Hepatocyte (in vitro differentiated cells): ENCODE measurements at regions not wholly inside any gene's neighbourhood (a gene's known extent, or its start where the extent isn't known, plus 50 kb on each side); places are given as distances from the start of the nearest gene placed in this dataset.

Experiments used
- DNase-seq: peaks from one replicate; pipeline ENCODE4 v3.0.0-alpha.2; 2016; ENCODE audit warnings: low spot score
- H2AFZ ChIP-seq: fragments of 200-600 bp; sonication (generic); 2 replicates; pipeline ENCODE4 v1.6.0; 2016; ENCODE audit warnings: antibody characterized with exemption, mild to moderate bottlenecking
- H3K27ac ChIP-seq: fragments of 200-600 bp; sonication (generic); 2 replicates; pipeline ENCODE4 v1.5.1; 2016; ENCODE audit warnings: mild to moderate bottlenecking
- H3K27me3 ChIP-seq: fragments of 200-600 bp; sonication (generic); 2 replicates; pipeline ENCODE4 v1.6.1; 2016
- H3K36me3 ChIP-seq: fragments of 200-600 bp; sonication (generic); replicated peaks from 2 replicates; pipeline ENCODE4 v1.5.1; 2016; ENCODE audit warnings: low read depth; ENCODE audit not compliant: insufficient read depth
- H3K4me1 ChIP-seq: fragments of 200-600 bp; sonication (generic); 2 replicates; pipeline ENCODE4 v1.5.1; 2016; ENCODE audit warnings: mild to moderate bottlenecking, moderate library complexity; ENCODE audit not compliant: insufficient read depth
- H3K4me2 ChIP-seq: fragments of 200-600 bp; sonication (generic); 2 replicates; pipeline ENCODE4 v1.6.0; 2016
- H3K4me3 ChIP-seq: fragments of 200-600 bp; sonication (generic); 2 replicates; pipeline ENCODE4 v1.5.1; 2016; ENCODE audit warnings: mild to moderate bottlenecking
- H3K79me2 ChIP-seq: fragments of 200-600 bp; sonication (generic); 2 replicates; pipeline ENCODE4 v1.6.0; 2017; ENCODE audit warnings: mild to moderate bottlenecking
- H3K9me2 ChIP-seq: fragments of 200-600 bp; sonication (generic); replicated peaks from 2 replicates; pipeline ENCODE4 v1.6.0; 2017; ENCODE audit warnings: mild to moderate bottlenecking; ENCODE audit not compliant: insufficient read depth
- H3K9me3 ChIP-seq: fragments of 200-600 bp; sonication (generic); 2 replicates; pipeline ENCODE4 v1.5.1; 2016; ENCODE audit warnings: low read depth, mild to moderate bottlenecking
- H4K20me1 ChIP-seq: fragments of 200-600 bp; sonication (generic); 2 replicates; pipeline ENCODE4 v1.6.0; 2016; ENCODE audit warnings: mild to moderate bottlenecking; ENCODE audit not compliant: insufficient read depth, poor library complexity, severe bottlenecking
- CTCF ChIP-seq: fragments of 200-600 bp; sonication (generic); IDR thresholded peaks from 2 replicates; pipeline ENCODE4 v1.5.1; 2016; ENCODE audit warnings: antibody characterized with exemption, mild to moderate bottlenecking; ENCODE audit not compliant: poor library complexity
- EZH2 ChIP-seq: fragments of 200-600 bp; sonication (generic); IDR thresholded peaks from 2 replicates; pipeline ENCODE4 v1.6.1; 2016; ENCODE audit warnings: antibody characterized with exemption, mild to moderate bottlenecking, borderline replicate concordance
- EZH2phosphoT487 ChIP-seq: fragments of 200-600 bp; sonication (generic); IDR thresholded peaks from one replicate; pipeline ENCODE4 v1.6.1; 2018; ENCODE audit warnings: antibody characterized with exemption, mild to moderate bottlenecking, low read depth, moderate library complexity; ENCODE audit not compliant: unreplicated experiment, severe bottlenecking
- WGBS: methylation state at CpG from one replicate; pipeline ENCODE4 v1.1.6; 2016; ENCODE audit warnings: low lambda C conversion rate; ENCODE audit errors: missing lambda C conversion rate; 5-methylcytosine and 5-hydroxymethylcytosine counted together

- Histone ChIP-seq H3K36me3 (no peaks in the 10 kb centered on the region), H3K27me3 (no peaks in the 10 kb centered on the region), H3K9me3 (no peaks in the 10 kb centered on the region), H3K4me3 (no peak overlapping the region), H3K79me2 (no peaks in the 10 kb centered on the region), H3K27ac (no peak overlapping the region), H3K4me1 (no peaks in the 10 kb centered on the region), H2AFZ (no peak overlapping the region), H3K4me2 (no peak overlapping the region), H3K9me2 (no peaks in the 10 kb centered on the region), H4K20me1 (no peaks in the 10 kb centered on the region)
- 83% methylated on average over 15 of the region's 15 CpGs for WGBS
- TF ChIP-seq CTCF = no peak
- DNase-seq = no peak
Observed at GRCh38 chrX:131792789-131793462, 230.2 kb upstream of the STK26 start.

- H3K4me2 ChIP-seq = no peak overlapping the region
Observed at GRCh38 chrX:131795442-131796229, 227.5 kb upstream of the STK26 start.

GRCh38 chrX:131801066-131801465 is 222.0 kb upstream of the STK26 start:
- H3K4me1 ChIP-seq = no peaks in the 10 kb centered on the region
- no peaks in the 10 kb centered on the region for H3K9me2 ChIP-seq
- no peak overlapping the region for H3K4me2 ChIP-seq
- no peaks in the 10 kb centered on the region for H3K79me2 ChIP-seq
- no peaks in the 10 kb centered on the region for H3K36me3 ChIP-seq
- no peak for DNase-seq
- no peaks in the 10 kb centered on the region for H3K27me3 ChIP-seq
- H3K9me3 ChIP-seq = no peaks in the 10 kb centered on the region
- TF ChIP-seq CTCF (no peak), EZH2phosphoT487 (no peak), EZH2 (no peak)
- H3K27ac ChIP-seq = no peak overlapping the region
- no peaks in the 10 kb centered on the region for H4K20me1 ChIP-seq
- 15% methylated on average over 1 of the region's 1 CpG for WGBS
- no peak overlapping the region for H2AFZ ChIP-seq
- no peak overlapping the region for H3K4me3 ChIP-seq

More at GRCh38 chrX:131795442-131796229, 227.5 kb upstream of the STK26 start:
- Histone ChIP-seq H4K20me1 (no peaks in the 10 kb centered on the region), H3K79me2 (no peaks in the 10 kb centered on the region), H3K36me3 (no peaks in the 10 kb centered on the region), H3K4me3 (no peak overlapping the region), H2AFZ (no peak overlapping the region), H3K4me1 (no peaks in the 10 kb centered on the region), H3K27ac (no peak overlapping the region), H3K9me3 (no peaks in the 10 kb centered on the region), H3K27me3 (no peaks in the 10 kb centered on the region), H3K9me2 (no peaks in the 10 kb centered on the region)
- no peak for DNase-seq
- 96% methylated on average over 36 of the region's 44 CpGs for WGBS
- TF ChIP-seq EZH2 (no peak), EZH2phosphoT487 (no peak), CTCF (no peak)
